Bone marrow (tissue), 2 donors: ENCODE measurements at regions not wholly inside any gene's neighbourhood (a gene's known extent, or its start where the extent isn't known, plus 50 kb on each side); places are given as distances from the start of the nearest gene placed in this dataset.

ENCODE experiments used
- DNase-seq, 2 donors: peaks; one replicate each; lab custom pipeline; 2025; lab: John Stamatoyannopoulos, UW

GRCh38 chr14:38113546-38113945 is 94.2 kb upstream of the SSTR1 start:
- no peak for DNase-seq

- DNase-seq: no peak
These were observed 90.8 kb upstream of the SSTR1 start for GRCh38 chr14:38116895-38117294.

GRCh38 chr14:38120109-38120508 is 87.6 kb upstream of the SSTR1 start:
- no peak for DNase-seq

- DNase-seq: no peak
These were observed 86.2 kb upstream of the SSTR1 start for GRCh38 chr14:38121320-38122020.

GRCh38 chr14:38122241-38122640 is 85.5 kb upstream of the SSTR1 start:
- DNase-seq: no peak

GRCh38 chr14:38124506-38124905 is 83.2 kb upstream of the SSTR1 start:
- no peak for DNase-seq

GRCh38 chr14:38125481-38126037 is 82.1 kb upstream of the SSTR1 start:
- no peak for DNase-seq

- no peak for DNase-seq
These were observed 80.3 kb upstream of the SSTR1 start for GRCh38 chr14:38127356-38127755.

GRCh38 chr14:38127784-38128183 is 79.9 kb upstream of the SSTR1 start:
- no peak for DNase-seq

GRCh38 chr14:38128640-38129039 is 79.1 kb upstream of the SSTR1 start:
- no peak for DNase-seq

- DNase-seq: no peak
These were observed 78.5 kb upstream of the SSTR1 start for GRCh38 chr14:38129192-38129591.

GRCh38 chr14:38129705-38130104 is 78.0 kb upstream of the SSTR1 start:
- no peak for DNase-seq

GRCh38 chr14:38134416-38135030 is 73.2 kb upstream of the SSTR1 start:
- DNase-seq: no peak

- no peak for DNase-seq
These were observed 72.4 kb upstream of the SSTR1 start for GRCh38 chr14:38135106-38135867.

- DNase-seq: no peak
These were observed 70.7 kb upstream of the SSTR1 start for GRCh38 chr14:38137005-38137404.

- DNase-seq: no peak
These were observed 69.1 kb upstream of the SSTR1 start for GRCh38 chr14:38138473-38139138.

GRCh38 chr14:38139926-38140325 is 67.8 kb upstream of the SSTR1 start:
- no peak for DNase-seq

- DNase-seq: no peak
These were observed 64.5 kb upstream of the SSTR1 start for GRCh38 chr14:38143170-38143569.

- no peak for DNase-seq
These were observed 63.8 kb upstream of the SSTR1 start for GRCh38 chr14:38143659-38144505.

- DNase-seq: no peak
These were observed 62.6 kb upstream of the SSTR1 start for GRCh38 chr14:38145142-38145541.

- no peak for DNase-seq
These were observed 57.6 kb upstream of the SSTR1 start for GRCh38 chr14:38150075-38150474.
